Activated CD8-positive, alpha-beta memory T cell treated with anti-CD3 and anti-CD28 coated beads, Interleukin-2, amount 50 U/mL, for 1 hour (primary cell): ENCODE measurements at regions not wholly inside any gene's neighbourhood (a gene's known extent, or its start where the extent isn't known, plus 50 kb on each side); places are given as distances from the start of the nearest gene placed in this dataset.

Experiments
- DNase-seq: peaks from one replicate; pipeline ENCODE4 v3.0.0-alpha.2; 2020; ENCODE audit errors: extremely low read depth

GRCh38 chr9:89793124-89793495 lies 188.3 kb downstream of the GADD45G start:
- DNase-seq, result no peak

GRCh38 chr9:89793551-89793950 lies 188.7 kb downstream of the GADD45G start:
- no peak for DNase-seq

- DNase-seq, result no peak
These were observed 190.1 kb downstream of the GADD45G start for GRCh38 chr9:89794918-89795317.

GRCh38 chr9:89795538-89796195 lies 190.9 kb downstream of the GADD45G start:
- no peak for DNase-seq

GRCh38 chr9:89796606-89797005 lies 191.8 kb downstream of the GADD45G start:
- no peak for DNase-seq

GRCh38 chr9:89797255-89797654 lies 192.4 kb downstream of the GADD45G start:
- DNase-seq, result no peak

DNA sequence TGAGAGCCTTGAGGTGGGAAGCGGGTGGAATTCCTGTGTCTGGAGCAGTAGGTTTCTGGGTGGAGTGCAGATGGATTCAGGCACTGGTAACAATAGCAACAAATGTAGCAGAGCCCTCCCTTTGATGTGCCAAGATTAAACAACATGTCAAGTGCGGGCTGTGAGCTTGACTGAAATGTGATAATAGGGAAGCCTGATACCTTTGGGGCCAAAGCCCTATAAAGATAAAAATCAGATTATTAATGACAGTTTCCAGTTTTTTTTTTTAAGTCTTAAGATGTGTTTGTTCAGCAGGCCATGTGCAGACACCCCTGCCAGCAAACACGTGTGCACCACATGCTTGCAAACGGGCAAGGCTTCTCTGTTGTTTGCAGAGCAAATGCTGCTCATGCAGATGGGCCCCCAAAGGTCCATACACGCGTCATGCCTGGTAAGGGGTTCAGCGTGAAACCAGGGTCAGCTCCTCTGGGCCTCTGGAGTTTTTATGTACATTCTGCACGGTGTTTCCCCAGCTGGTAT lies 193.2 kb downstream of the GADD45G start:
- DNase-seq, result no peak

- DNase-seq, result no peak
These were observed 193.8 kb downstream of the GADD45G start for GRCh38 chr9:89798547-89799120.

DNA sequence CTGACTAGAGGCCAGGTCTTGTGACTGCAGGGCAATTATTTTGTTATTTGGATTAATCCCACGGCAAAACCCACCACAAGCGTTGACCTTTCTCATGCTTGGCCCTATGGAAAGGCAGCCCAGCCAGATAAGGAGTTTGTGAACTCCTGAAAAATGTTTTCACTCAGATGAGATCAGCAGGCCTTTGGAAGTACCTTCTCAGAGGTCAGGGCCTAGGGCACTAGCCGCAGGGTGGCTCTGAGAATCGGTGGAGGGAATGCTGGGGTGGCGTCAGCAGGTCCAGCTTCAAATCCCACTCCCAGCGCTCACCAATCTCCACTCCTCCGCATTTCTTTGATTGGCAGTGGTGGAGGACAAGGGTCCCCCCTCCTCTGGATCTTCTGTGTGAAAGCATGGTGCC lies 194.4 kb downstream of the GADD45G start:
- DNase-seq, result no peak

GRCh38 chr9:89799766-89800165 lies 195.0 kb downstream of the GADD45G start:
- DNase-seq, result no peak

- no peak for DNase-seq
These were observed 196.5 kb downstream of the GADD45G start for GRCh38 chr9:89801341-89801740.

DNA sequence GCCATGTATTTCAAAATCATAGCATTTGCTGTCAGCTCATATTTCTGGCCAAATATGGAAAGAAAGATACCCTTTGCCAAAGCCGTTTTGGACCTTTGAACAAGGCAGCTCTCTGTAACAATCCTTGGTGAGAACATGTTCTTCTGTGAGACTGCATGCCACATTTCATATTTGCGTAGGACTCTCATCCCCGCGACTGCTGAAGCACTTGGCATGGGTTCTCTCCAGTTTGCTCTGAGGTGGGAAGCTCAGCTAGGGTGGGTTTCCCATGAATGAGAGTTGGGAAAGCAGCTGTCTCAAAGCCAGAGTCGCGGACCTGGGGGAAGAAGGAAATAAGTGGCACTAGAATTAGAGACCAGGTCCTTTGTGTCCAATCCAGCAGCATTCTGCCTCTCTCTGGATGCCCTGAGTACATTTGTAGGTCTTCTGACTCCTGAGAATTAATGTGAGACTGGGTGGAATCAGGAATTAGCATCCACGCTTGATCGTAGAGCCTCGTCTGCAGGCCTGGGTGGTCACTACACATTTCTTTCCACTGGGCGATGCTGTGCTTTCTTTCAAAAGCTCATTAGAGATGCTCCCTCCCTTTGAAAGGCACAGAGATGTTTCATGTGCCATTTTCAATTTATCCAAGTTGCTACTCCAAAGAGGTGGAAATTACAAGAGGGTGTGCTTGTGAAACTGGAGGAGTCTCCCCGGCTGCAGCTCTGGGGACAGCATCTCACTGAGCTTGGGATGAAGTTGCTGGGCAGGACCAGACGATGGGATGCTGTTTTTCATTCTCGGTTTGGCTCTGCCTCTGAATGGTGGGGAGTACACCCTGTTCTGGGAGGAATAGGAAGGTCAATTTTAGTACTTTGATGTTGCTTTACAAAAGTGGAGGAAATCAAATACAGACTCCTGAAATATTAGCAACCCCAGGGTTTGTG lies 197.2 kb downstream of the GADD45G start:
- no peak for DNase-seq

GRCh38 chr9:89802781-89803355 lies 198.1 kb downstream of the GADD45G start:
- no peak for DNase-seq

GRCh38 chr9:89803403-89803802 lies 198.6 kb downstream of the GADD45G start:
- DNase-seq, result no peak

DNA sequence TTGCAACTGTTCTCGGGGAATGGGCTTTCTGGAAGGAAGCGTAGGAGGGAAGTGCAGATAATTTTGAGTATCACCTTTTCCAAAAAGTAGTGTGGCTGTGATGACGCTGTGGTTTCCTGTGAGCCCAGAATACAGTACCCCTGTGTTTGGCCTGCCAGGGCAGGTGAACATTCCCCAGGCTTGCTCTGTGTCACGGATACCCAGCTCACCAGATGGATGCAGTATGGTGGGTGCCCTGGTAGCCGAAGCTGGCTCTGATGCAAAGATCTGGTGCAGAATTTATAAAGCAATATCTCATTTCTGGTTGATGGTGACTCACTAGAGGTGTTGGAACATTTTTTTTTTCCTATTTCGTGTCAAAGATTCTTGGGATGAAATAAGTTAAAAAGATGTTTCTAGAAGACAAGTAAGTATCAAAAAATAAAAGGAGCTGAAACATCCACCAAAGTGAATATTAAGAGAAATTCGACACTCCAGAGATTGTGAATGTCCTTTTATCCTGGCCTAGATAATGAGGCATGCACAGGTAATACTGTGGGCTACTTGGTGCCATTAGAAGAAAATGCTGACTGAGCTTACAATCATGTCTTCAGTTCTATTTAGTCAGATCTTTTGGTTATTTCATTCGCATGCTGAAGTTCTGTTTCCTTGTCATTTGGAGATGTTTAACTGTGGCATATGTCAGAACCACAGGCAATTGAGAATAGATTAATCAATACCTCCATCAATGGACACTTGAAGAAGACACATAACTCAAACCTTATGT lies 200.1 kb downstream of the GADD45G start:
- DNase-seq, result no peak

DNA sequence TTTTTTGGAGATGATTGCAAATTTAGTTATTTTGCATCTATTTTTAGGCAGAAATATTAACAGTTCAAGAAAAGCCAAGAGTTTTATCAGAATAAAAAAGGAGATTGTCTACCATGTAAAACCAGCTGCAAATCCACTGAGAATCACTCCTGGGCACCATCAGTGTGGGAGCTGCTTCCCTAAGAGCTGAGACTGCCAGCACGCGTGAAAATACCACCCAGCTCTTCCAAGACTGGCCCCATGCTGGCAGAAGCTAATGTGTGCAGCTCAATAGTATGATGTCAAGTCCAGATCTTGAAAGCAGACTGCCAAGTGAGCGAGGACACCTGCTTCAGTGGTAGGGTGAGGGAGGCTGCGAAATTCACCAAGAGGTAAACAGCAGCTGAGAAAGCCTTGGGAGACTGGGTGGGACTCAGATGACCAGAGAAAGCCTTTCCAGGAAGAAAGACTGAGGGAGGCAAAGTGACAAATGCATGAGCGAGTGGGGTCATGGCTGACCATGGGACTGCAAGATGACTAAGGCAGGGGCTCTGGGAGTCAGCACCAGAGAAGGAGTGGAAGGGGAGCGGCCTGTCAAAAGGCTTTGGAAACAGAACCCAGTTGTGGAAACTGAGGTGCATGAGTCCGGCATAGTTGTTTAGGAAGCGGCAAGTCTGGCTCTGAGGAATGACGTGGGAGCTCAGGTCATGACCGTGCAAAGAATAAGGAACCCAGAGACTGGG lies 200.9 kb downstream of the GADD45G start:
- DNase-seq, result no peak

DNA sequence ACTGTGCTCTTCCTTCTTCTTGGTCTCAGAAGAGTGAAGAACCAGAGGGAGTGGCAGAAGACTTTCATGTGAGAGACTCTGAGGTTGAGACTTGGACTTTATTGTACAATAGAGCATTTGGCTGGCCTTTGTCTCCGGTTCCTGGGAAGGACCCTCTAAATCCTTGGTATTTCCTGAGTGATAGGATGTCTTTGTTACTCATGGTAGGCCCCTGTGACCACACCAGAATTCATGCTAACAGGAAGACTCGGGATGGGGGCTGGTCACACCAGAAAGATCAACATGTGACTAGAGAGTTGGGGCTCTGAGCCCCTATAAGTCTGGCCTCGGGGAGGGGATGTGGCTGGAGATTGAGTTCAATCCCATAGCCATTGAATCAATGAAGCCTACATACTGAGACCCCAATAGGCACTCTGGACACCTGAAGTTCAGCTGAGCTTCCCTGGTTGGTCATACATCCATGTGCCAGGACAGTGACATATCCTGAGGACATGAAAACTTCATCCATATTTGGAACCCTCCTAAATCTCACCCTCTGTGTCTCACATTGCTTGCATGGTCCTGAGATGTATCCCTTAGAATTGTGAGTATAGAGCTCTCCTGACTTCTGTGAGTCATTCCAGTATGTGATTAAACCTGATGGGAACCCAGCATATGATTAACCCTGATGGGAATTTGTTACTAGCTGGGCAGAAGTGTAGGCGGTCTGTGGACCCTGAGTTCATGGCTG lies 201.7 kb downstream of the GADD45G start:
- no peak for DNase-seq

GRCh38 chr9:89807101-89807395 lies 202.2 kb downstream of the GADD45G start:
- no peak for DNase-seq

GRCh38 chr9:89807682-89808075 lies 202.9 kb downstream of the GADD45G start:
- DNase-seq, result no peak

GRCh38 chr9:89808076-89808755 lies 203.4 kb downstream of the GADD45G start:
- no peak for DNase-seq
